ENCODE measurements at regions not wholly inside any gene's neighbourhood (a gene's known extent, or its start where the extent isn't known, plus 50 kb on each side); places are given as distances from the start of the nearest gene placed in this dataset.

GRCh38 chr6:80647156-80647555, 540.7 kb downstream of the BCKDHB start:
- H3K4me1 ChIP-seq (ENCODE audit: insufficient read depth, low read length, poor library complexity, severe bottlenecking) = no peaks in the 10 kb centered on the region
- POLR2A ChIA-PET = interaction anchor here (0.5 to 0.6 kb wide), 2 partner anchors 191 to 574 kb away, joined by 4 to 10 read pairs; no protein-coding TSS in a partner anchor
- H3K4me3 ChIP-seq (ENCODE audit: low read depth, low read length, poor library complexity, severe bottlenecking) = no peak overlapping the region
- intact Hi-C loops (cut with micrococcal nuclease; ENCODE audit: unreplicated experiment) = no loop called here
- no peaks in the 10 kb centered on the region for H3K9me2 ChIP-seq (ENCODE audit: insufficient read depth, low read length)
- H2AFZ ChIP-seq (ENCODE audit: low read length) = no peak overlapping the region
- DNase-seq (ENCODE audit: low spot score) = no peak
- H3K4me2 ChIP-seq (ENCODE audit: low read length) = no peak overlapping the region
- no peaks in the 10 kb centered on the region for H3K36me3 ChIP-seq (ENCODE audit: insufficient read depth, low read length)
- TF ChIP-seq EZH2phosphoT487 (IDR thresholded peaks at IDR 0.05; ENCODE audit: borderline replicate concordance, low read depth, low read length) = no peak
- no peak for TF ChIP-seq CTCF (conservative IDR thresholded peaks at IDR 0.05; ENCODE audit: low read length)
- no peaks in the 10 kb centered on the region for H3K79me2 ChIP-seq (ENCODE audit: insufficient read depth, low read depth, low read length)
- H3K27ac ChIP-seq (ENCODE audit: low read depth, low read length, poor library complexity, severe bottlenecking) = no peak overlapping the region
- BruUV-seq (replicated peaks) = no TSS peak
- H4K20me1 ChIP-seq (ENCODE audit: insufficient read depth, low read length) = no peaks in the 10 kb centered on the region
- CTCF ChIA-PET (ENCODE audit: unreplicated experiment) = no interaction called here
- H3K9me3 ChIP-seq (ENCODE audit: low read length) = no peaks in the 10 kb centered on the region

GRCh38 chr6:80643881-80644280, 537.4 kb downstream of the BCKDHB start:
- Histone ChIP-seq H3K4me1 (ENCODE audit: insufficient read depth, low read length, poor library complexity, severe bottlenecking) (no peaks in the 10 kb centered on the region), H3K79me2 (ENCODE audit: insufficient read depth, low read depth, low read length) (no peaks in the 10 kb centered on the region), H4K20me1 (ENCODE audit: insufficient read depth, low read length) (no peaks in the 10 kb centered on the region), H3K4me2 (ENCODE audit: low read length) (no peak overlapping the region), H3K9me3 (ENCODE audit: low read length) (no peaks in the 10 kb centered on the region), H3K9me2 (ENCODE audit: insufficient read depth, low read length) (no peaks in the 10 kb centered on the region), H3K27ac (ENCODE audit: low read depth, low read length, poor library complexity, severe bottlenecking) (no peak overlapping the region), H3K36me3 (ENCODE audit: insufficient read depth, low read length) (no peaks in the 10 kb centered on the region), H3K4me3 (ENCODE audit: low read depth, low read length, poor library complexity, severe bottlenecking) (no peak overlapping the region), H2AFZ (ENCODE audit: low read length) (no peak overlapping the region)
- intact Hi-C loops (cut with micrococcal nuclease; ENCODE audit: unreplicated experiment) = no loop called here
- ChIA-PET POLR2A (no interaction called here), CTCF (ENCODE audit: unreplicated experiment) (no interaction called here)
- no peak for TF ChIP-seq EZH2phosphoT487 (IDR thresholded peaks at IDR 0.05; ENCODE audit: borderline replicate concordance, low read depth, low read length)
- no TSS peak for BruUV-seq (replicated peaks)
- DNase-seq (ENCODE audit: low spot score) = no peak

- ChIA-PET CTCF (ENCODE audit: unreplicated experiment) (no interaction called here), POLR2A (no interaction called here)
- no peak overlapping the region for H3K4me2 ChIP-seq (ENCODE audit: low read length)
- H3K79me2 ChIP-seq (ENCODE audit: insufficient read depth, low read depth, low read length) = no peaks in the 10 kb centered on the region
- no peaks in the 10 kb centered on the region for H3K4me1 ChIP-seq (ENCODE audit: insufficient read depth, low read length, poor library complexity, severe bottlenecking)
- no peak for DNase-seq (ENCODE audit: low spot score)
- TF ChIP-seq CTCF (conservative IDR thresholded peaks at IDR 0.05; ENCODE audit: low read length) (no peak), EZH2phosphoT487 (IDR thresholded peaks at IDR 0.05; ENCODE audit: borderline replicate concordance, low read depth, low read length) (no peak)
- H4K20me1 ChIP-seq (ENCODE audit: insufficient read depth, low read length) = no peaks in the 10 kb centered on the region
- no TSS peak for BruUV-seq (replicated peaks)
- no peaks in the 10 kb centered on the region for H3K9me2 ChIP-seq (ENCODE audit: insufficient read depth, low read length)
- H3K36me3 ChIP-seq (ENCODE audit: insufficient read depth, low read length) = no peaks in the 10 kb centered on the region
- intact Hi-C loops (cut with micrococcal nuclease; ENCODE audit: unreplicated experiment) = no loop called here
- no peaks in the 10 kb centered on the region for H3K9me3 ChIP-seq (ENCODE audit: low read length)
- no peak overlapping the region for H2AFZ ChIP-seq (ENCODE audit: low read length)
- no peak overlapping the region for H3K27ac ChIP-seq (ENCODE audit: low read depth, low read length, poor library complexity, severe bottlenecking)
- no peak overlapping the region for H3K4me3 ChIP-seq (ENCODE audit: low read depth, low read length, poor library complexity, severe bottlenecking)
Observed at GRCh38 chr6:80642452-80642851, 536.0 kb downstream of the BCKDHB start.
